PC-3 (cell line): ENCODE measurements at regions not wholly inside any gene's neighbourhood (a gene's known extent, or its start where the extent isn't known, plus 50 kb on each side); places are given as distances from the start of the nearest gene placed in this dataset.

Experiments
- EZH2 ChIP-seq: fragments of 300-600 bp; sonication (generic); IDR thresholded peaks from one replicate; pipeline ENCODE4 v1.6.1; 2017; ENCODE audit warnings: antibody characterized with exemption, mild to moderate bottlenecking, low read length; ENCODE audit not compliant: unreplicated experiment
- EZH2phosphoT487 ChIP-seq: fragments of 300-600 bp; sonication (generic); IDR thresholded peaks from 2 replicates; pipeline ENCODE4 v1.6.1; 2018; ENCODE audit warnings: mild to moderate bottlenecking, antibody characterized with exemption, low read length, borderline replicate concordance
- TF ChIP-seq, protein P1 (sequence below): fragments of 300-600 bp; sonication (generic); conservative IDR thresholded peaks from 2 replicates; pipeline ENCODE4 v1.5.1; 2017; ENCODE audit warnings: antibody characterized with exemption, low read depth, mild to moderate bottlenecking, low read length

DNA sequence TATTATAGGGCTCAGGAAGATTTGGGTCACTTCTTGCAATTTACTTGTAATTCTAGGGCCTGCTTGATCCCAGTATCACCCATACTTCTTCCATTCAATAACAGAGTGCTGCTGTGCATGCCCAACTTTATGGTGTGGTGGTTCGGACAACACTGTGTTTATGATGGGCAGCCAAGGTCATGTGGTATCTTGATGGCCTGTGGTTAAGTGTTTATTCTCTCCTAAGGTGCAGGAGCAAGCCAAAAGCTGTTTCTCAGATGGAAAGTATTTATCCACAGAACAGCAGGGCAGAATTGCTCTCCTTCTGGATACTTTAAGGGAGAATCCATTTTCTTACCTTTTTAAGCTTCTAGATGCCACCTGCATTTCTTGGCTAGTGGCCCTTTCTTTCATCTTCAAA, 433.8 kb downstream of the SH2D4B start:
- TF ChIP-seq, protein P1, sequence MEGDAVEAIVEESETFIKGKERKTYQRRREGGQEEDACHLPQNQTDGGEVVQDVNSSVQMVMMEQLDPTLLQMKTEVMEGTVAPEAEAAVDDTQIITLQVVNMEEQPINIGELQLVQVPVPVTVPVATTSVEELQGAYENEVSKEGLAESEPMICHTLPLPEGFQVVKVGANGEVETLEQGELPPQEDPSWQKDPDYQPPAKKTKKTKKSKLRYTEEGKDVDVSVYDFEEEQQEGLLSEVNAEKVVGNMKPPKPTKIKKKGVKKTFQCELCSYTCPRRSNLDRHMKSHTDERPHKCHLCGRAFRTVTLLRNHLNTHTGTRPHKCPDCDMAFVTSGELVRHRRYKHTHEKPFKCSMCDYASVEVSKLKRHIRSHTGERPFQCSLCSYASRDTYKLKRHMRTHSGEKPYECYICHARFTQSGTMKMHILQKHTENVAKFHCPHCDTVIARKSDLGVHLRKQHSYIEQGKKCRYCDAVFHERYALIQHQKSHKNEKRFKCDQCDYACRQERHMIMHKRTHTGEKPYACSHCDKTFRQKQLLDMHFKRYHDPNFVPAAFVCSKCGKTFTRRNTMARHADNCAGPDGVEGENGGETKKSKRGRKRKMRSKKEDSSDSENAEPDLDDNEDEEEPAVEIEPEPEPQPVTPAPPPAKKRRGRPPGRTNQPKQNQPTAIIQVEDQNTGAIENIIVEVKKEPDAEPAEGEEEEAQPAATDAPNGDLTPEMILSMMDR = no peak
- no peak for TF ChIP-seq EZH2
- no peak for TF ChIP-seq EZH2phosphoT487
